ENCODE measurements at regions not wholly inside any gene's neighbourhood (a gene's known extent, or its start where the extent isn't known, plus 50 kb on each side); places are given as distances from the start of the nearest gene placed in this dataset.

GRCh38 chr2:166831930-166832329, 56.4 kb upstream of the XIRP2 start:
- Histone ChIP-seq H3K27ac (no peak overlapping the region), H3K4me1 (no peaks in the 10 kb centered on the region), H3K4me3 (no peak overlapping the region), H3K27me3 (ENCODE audit: low read depth) (no peaks in the 10 kb centered on the region), H3K36me3 (no peaks in the 10 kb centered on the region), H3K9me3 (no peaks in the 10 kb centered on the region)
- intact Hi-C loops (cut with DNase I) = no loop called here
- no peak for TF ChIP-seq CTCF (IDR thresholded peaks at IDR 0.05)
- DNase-seq (no peak), ATAC-seq (no peak)

- Histone ChIP-seq H3K27me3 (ENCODE audit: low read depth) (no peaks in the 10 kb centered on the region), H3K27ac (no peak overlapping the region), H3K9me3 (no peaks in the 10 kb centered on the region), H3K4me1 (no peaks in the 10 kb centered on the region), H3K36me3 (no peaks in the 10 kb centered on the region), H3K4me3 (no peak overlapping the region)
- no peak for TF ChIP-seq CTCF (IDR thresholded peaks at IDR 0.05)
- intact Hi-C loops (cut with DNase I) = no loop called here
- ATAC-seq (no peak), DNase-seq (no peak)
Observed at GRCh38 chr2:166825914-166826313, 62.4 kb upstream of the XIRP2 start.

- H3K27ac ChIP-seq = no peak overlapping the region
- TF ChIP-seq CTCF (IDR thresholded peaks at IDR 0.05) = no peak
- DNase-seq (no peak), ATAC-seq (no peak)
- no peaks in the 10 kb centered on the region for H3K27me3 ChIP-seq (ENCODE audit: low read depth)
- no peak overlapping the region for H3K4me3 ChIP-seq
- intact Hi-C loops (cut with DNase I) = no loop called here
- H3K4me1 ChIP-seq = no peaks in the 10 kb centered on the region
- no peaks in the 10 kb centered on the region for H3K9me3 ChIP-seq
- H3K36me3 ChIP-seq = no peaks in the 10 kb centered on the region
Observed at GRCh38 chr2:166814335-166814734, 73.9 kb upstream of the XIRP2 start.

GRCh38 chr2:166812166-166812891, 76.0 kb upstream of the XIRP2 start:
- H3K9me3 ChIP-seq = no peaks in the 10 kb centered on the region
- no peak overlapping the region for H3K27ac ChIP-seq
- no peaks in the 10 kb centered on the region for H3K36me3 ChIP-seq
- no peaks in the 10 kb centered on the region for H3K27me3 ChIP-seq (ENCODE audit: low read depth)
- intact Hi-C loops (cut with DNase I) = no loop called here
- no peak overlapping the region for H3K4me3 ChIP-seq
- TF ChIP-seq CTCF (IDR thresholded peaks at IDR 0.05) = no peak
- DNase-seq = no peak
- H3K4me1 ChIP-seq = no peaks in the 10 kb centered on the region
- ATAC-seq = no peak

- no peak for DNase-seq
- Histone ChIP-seq H3K36me3 (no peaks in the 10 kb centered on the region), H3K9me3 (no peaks in the 10 kb centered on the region), H3K4me3 (no peak overlapping the region), H3K27me3 (ENCODE audit: low read depth) (no peaks in the 10 kb centered on the region), H3K4me1 (peaks cover 5% of the 10 kb centered on the region), H3K27ac (no peak overlapping the region)
- ATAC-seq = no peak
- TF ChIP-seq CTCF (IDR thresholded peaks at IDR 0.05) = no peak
- intact Hi-C loops (cut with DNase I) = no loop called here
Observed at GRCh38 chr2:166805753-166806152, 82.5 kb upstream of the XIRP2 start.

All from lower lobe of right lung (tissue), 2 donors.